HepG2 (cell line): ENCODE measurements at regions not wholly inside any gene's neighbourhood (a gene's known extent, or its start where the extent isn't known, plus 50 kb on each side); places are given as distances from the start of the nearest gene placed in this dataset.

Source experiments
- ATAC-seq: fragments of 200-7000 bp; cut with Tn5 transposase; 3 replicates; pipeline ENCODE4 v1.9.1; 2020; ENCODE audit warnings: mild to moderate bottlenecking, moderate library complexity
- BruUV-seq: library from RNA; stranded (reverse); fragments of 400-500 nt; replicated peaks from 2 replicates; lab custom pipeline; 2021; lab: Mats Ljungman, UMichigan
- CTCF ChIA-PET: fragments of 300-600 bp; formaldehyde crosslinking; extraction: SDS; loops from one replicate; lab custom pipeline; 2021; ENCODE audit warnings: low total read pairs, inconsistent platforms, low intra/inter-chr PET ratio; lab: Yijun Ruan, JAX
- POLR2A ChIA-PET: fragments of 350-600 bp; sonication (Branson Sonifier 250); formaldehyde crosslinking; loops from one replicate; lab custom pipeline; 2020; ENCODE audit warnings: antibody characterized with exemption, inconsistent platforms; lab: Yijun Ruan, JAX
- DNase-seq: peaks from one replicate; pipeline ENCODE4 v3.0.0-alpha.2; 2015; ENCODE audit warnings: low spot score
- FAIRE-seq: peaks from 3 replicates; lab custom pipeline; 2011; peaks lifted over from hg19 to GRCh38; lab: Jason Lieb, UNC
- H2AFZ ChIP-seq: one replicate; pipeline ENCODE4 v1.6.1; 2011; ENCODE audit warnings: low read length, inconsistent platforms
- H3K27ac ChIP-seq: fragments of 300-600 bp; 3 replicates; pipeline ENCODE4 v1.8.0; 2011; ENCODE audit warnings: mixed run types, mild to moderate bottlenecking, mixed read lengths, low read length, inconsistent platforms; ENCODE audit not compliant: insufficient read depth; ENCODE audit errors: extremely low read length
- H3K27me3 ChIP-seq, 2 experiments: fragments of 200-600 bp in 1 of 2; 2 replicates in 1 of 2; 3 replicates in 1 of 2; pipeline versions ENCODE4 v1.6.0 to v1.8.0; 2011; ENCODE audit warnings: low read length in 2 of 2, mild to moderate bottlenecking in 2 of 2, moderate library complexity in 2 of 2, inconsistent platforms in 1 of 2; ENCODE audit not compliant: insufficient read depth in 2 of 2, control insufficient read depth in 1 of 2
- H3K36me3 ChIP-seq, 2 experiments: fragments of 200-600 bp in 1 of 2; replicated peaks in 1 of 2; 2 replicates in 1 of 2; 3 replicates in 1 of 2; pipeline versions ENCODE4 v1.5.1 to v1.8.0; 2011; ENCODE audit warnings: low read length in 2 of 2, inconsistent platforms in 1 of 2; ENCODE audit not compliant: insufficient read depth in 2 of 2, control insufficient read depth in 1 of 2
- H3K4me1 ChIP-seq: 2 replicates; pipeline ENCODE4 v1.5.1; 2012; ENCODE audit warnings: low read length, inconsistent platforms; ENCODE audit not compliant: insufficient read depth
- H3K4me2 ChIP-seq: 2 replicates; pipeline ENCODE4 v1.6.0; 2011; ENCODE audit warnings: low read depth, low read length, inconsistent platforms
- H3K4me3 ChIP-seq, 3 experiments: fragments of 200-600 bp in 1 of 3; sonication (generic), shearing (Covaris generic) in 1 of 3; replicated peaks in 1 of 3; 2 replicates each; pipeline ENCODE4 v1.5.1; 2011 to 2016; ENCODE audit warnings: low read length in 3 of 3, inconsistent platforms in 2 of 3, low read depth in 2 of 3, mild to moderate bottlenecking in 2 of 3, control low read depth in 1 of 3, mixed read lengths in 1 of 3; ENCODE audit not compliant: insufficient read depth in 1 of 3
- H3K79me2 ChIP-seq: one replicate; pipeline ENCODE4 v1.6.1; 2011; ENCODE audit warnings: low read length, inconsistent platforms; ENCODE audit not compliant: insufficient read depth
- H3K9ac ChIP-seq: 2 replicates; pipeline ENCODE4 v1.6.0; 2011; ENCODE audit warnings: mild to moderate bottlenecking, low read depth, low read length, inconsistent platforms; ENCODE audit not compliant: insufficient read depth
- H3K9me3 ChIP-seq: 2 replicates; pipeline ENCODE4 v1.5.1; 2012; ENCODE audit warnings: mild to moderate bottlenecking, low read length
- H4K20me1 ChIP-seq: 2 replicates; pipeline ENCODE4 v1.6.0; 2011; ENCODE audit warnings: inconsistent platforms, mild to moderate bottlenecking, low read length, moderate library complexity; ENCODE audit not compliant: insufficient read depth
- FUBP1 ChIP-seq: sonication (generic); formaldehyde crosslinking; IDR thresholded peaks from 2 replicates; pipeline ENCODE4 v1.5.1; 2020; ENCODE audit warnings: missing genetic modification reagents, mild to moderate bottlenecking, borderline replicate concordance
- KAT7 ChIP-seq: IDR thresholded peaks from 2 replicates; pipeline ENCODE4 v1.6.1; 2018; ENCODE audit warnings: borderline replicate concordance, missing compliant biosample characterization
- MNT ChIP-seq: fragments of 450-650 bp; IDR thresholded peaks from 2 replicates; pipeline ENCODE4 v1.6.1; 2016
- NCOA2 ChIP-seq: sonication (generic); formaldehyde crosslinking; IDR thresholded peaks from 2 replicates; pipeline ENCODE4 v1.8.0; 2022; ENCODE audit warnings: inconsistent platforms
- NFKB2 ChIP-seq: sonication (generic); formaldehyde crosslinking; IDR thresholded peaks from 2 replicates; pipeline ENCODE4 v1.4.0; 2020; ENCODE audit warnings: missing genetic modification reagents, borderline replicate concordance
- POLR2A ChIP-seq, 2 experiments: IDR thresholded peaks; 2 replicates each; pipeline ENCODE4 v1.6.1; 2011; ENCODE audit warnings: low read depth in 2 of 2, low read length in 2 of 2, mild to moderate bottlenecking in 1 of 2, moderate library complexity in 1 of 2; ENCODE audit not compliant: insufficient read depth in 1 of 2
- THYN1 ChIP-seq: sonication (generic); formaldehyde crosslinking; IDR thresholded peaks from 2 replicates; pipeline ENCODE4 v1.8.1; 2023; ENCODE audit warnings: low read depth, mild to moderate bottlenecking, moderate library complexity, missing genetic modification reagents, borderline replicate concordance
- ZBTB40 ChIP-seq, 2 experiments: fragments of 450-650 bp in 1 of 2; sonication (generic) in 1 of 2; formaldehyde crosslinking in 1 of 2; IDR thresholded peaks; 2 replicates each; pipeline versions ENCODE4 v1.6.1 to v1.8.0; 2016 to 2022; ENCODE audit warnings: antibody characterized with exemption in 1 of 2, mild to moderate bottlenecking in 1 of 2, missing genetic modification reagents in 1 of 2
- ZNF256 ChIP-seq: sonication (generic); formaldehyde crosslinking; conservative IDR thresholded peaks from 2 replicates; pipeline ENCODE4 v1.4.0; 2020; ENCODE audit warnings: missing genetic modification reagents
- ZNF274 ChIP-seq: sonication (generic); formaldehyde crosslinking; IDR thresholded peaks from 2 replicates; pipeline ENCODE4 v1.5.1; 2020; ENCODE audit warnings: mild to moderate bottlenecking, missing genetic modification reagents
- ZNF674 ChIP-seq: sonication (generic); formaldehyde crosslinking; IDR thresholded peaks from 2 replicates; pipeline ENCODE4 v1.5.0; 2020; ENCODE audit warnings: low read depth, mild to moderate bottlenecking, missing genetic modification reagents
- ZNF879 ChIP-seq: sonication (generic); formaldehyde crosslinking; IDR thresholded peaks from 2 replicates; pipeline ENCODE4 v1.8.1; 2023; ENCODE audit warnings: missing genetic modification reagents
- ZSCAN22 ChIP-seq: sonication (generic); formaldehyde crosslinking; IDR thresholded peaks from 2 replicates; pipeline ENCODE4 v1.4.0; 2020; ENCODE audit warnings: mild to moderate bottlenecking, missing genetic modification reagents
- WGBS: methylation state at CpG from one replicate; pipeline ENCODE4 v1.1.6; 2017; ENCODE audit warnings: low lambda C conversion rate; 5-methylcytosine and 5-hydroxymethylcytosine counted together
- in situ Hi-C: cut with HindIII; loops from 2 replicates; pipeline ENCODE4 v1.10.0; 2017; ENCODE audit warnings: low pct_unique_long_range_greater_than_20kb; ENCODE audit not compliant: extremely low pct_ligation_motif_present
- intact Hi-C: fragments of 100-400 bp; cut with micrococcal nuclease; formaldehyde crosslinking; loops from one replicate; pipeline ENCODE4 v1.10.0; 2022; ENCODE audit not compliant: unreplicated experiment

- no TSS peak for BruUV-seq
- no peak overlapping the region for H3K27ac ChIP-seq
- TF ChIP-seq ZNF674 (CRISPR knock-in tag): no peak
- no peak for TF ChIP-seq MNT
- no peak for TF ChIP-seq ZNF256 (CRISPR knock-in tag)
- TF ChIP-seq ZNF879 (CRISPR knock-in tag): no peak
- TF ChIP-seq THYN1 (CRISPR knock-in tag): no peak
- TF ChIP-seq ZNF274 (CRISPR knock-in tag): no peak
- TF ChIP-seq KAT7 (CRISPR knock-in tag): no peak
- no peak for TF ChIP-seq POLR2A (IDR thresholded peaks at IDR 0.05; ENCODE audit: insufficient read depth in 1 of 2, low read depth in 2 of 2, low read length in 2 of 2)
- TF ChIP-seq NCOA2 (CRISPR knock-in tag): no peak
- TF ChIP-seq ZBTB40 (IDR thresholded peaks at IDR 0.05): no peak
- TF ChIP-seq ZBTB40 (CRISPR knock-in tag; IDR thresholded peaks at IDR 0.05): no peak
- no peak for TF ChIP-seq FUBP1
- no peak for TF ChIP-seq ZSCAN22
- TF ChIP-seq NFKB2: no peak
Measured at GRCh38 chr3:157573780-157574378, 70.7 kb upstream of the VEPH1 start.

More at GRCh38 chr3:157573780-157574378, 70.7 kb upstream of the VEPH1 start:
- POLR2A ChIA-PET: no interaction called here
- Histone ChIP-seq H3K4me2 (no peak overlapping the region), H3K4me1 (no peaks in the 10 kb centered on the region), H3K9me3 (no peaks in the 10 kb centered on the region), H3K4me3 (no peak overlapping the region), H4K20me1 (no peaks in the 10 kb centered on the region), H3K79me2 (no peaks in the 10 kb centered on the region), H3K36me3 (no peaks in the 10 kb centered on the region), H3K27me3 (no peaks in the 10 kb centered on the region), H2AFZ (no peak overlapping the region), H3K9ac (no peak overlapping the region)
- CTCF ChIA-PET: interaction anchor here (0.8 kb wide), 1 partner anchor 41 kb away, joined by 3 read pairs; no protein-coding TSS in a partner anchor
- FAIRE-seq: no peak
- intact Hi-C loops (no loop called here), in situ Hi-C loops (no loop called here)
- no peak for ATAC-seq
- WGBS: 5% methylated on average over 1 of the region's 1 CpG
- DNase-seq: no peak
